ENCODE measurements at regions not wholly inside any gene's neighbourhood (a gene's known extent, or its start where the extent isn't known, plus 50 kb on each side); places are given as distances from the start of the nearest gene placed in this dataset.

GRCh38 chr4:108415389-108415788 is 205.0 kb upstream of the RPL34 start:
- Histone ChIP-seq H2AFZ (ENCODE audit: low read depth, low read length) (no peak overlapping the region), H3K9me3 (replicated peaks; ENCODE audit: control insufficient read depth, insufficient read depth, low read length) (no peaks in the 10 kb centered on the region), H3K36me3 (ENCODE audit: control insufficient read depth in 2 of 2, extremely low read depth in 1 of 2, insufficient read depth in 2 of 2, low read length in 2 of 2) (no peaks in the 10 kb centered on the region), H3K4me1 (ENCODE audit: control insufficient read depth, extremely low read depth, insufficient read depth, low read length) (no peaks in the 10 kb centered on the region), H3K9ac (replicated peaks; ENCODE audit: extremely low read depth, insufficient read depth, low read length) (no peak overlapping the region), H3K4me2 (ENCODE audit: insufficient read depth, low read length) (no peak overlapping the region), H3K9me1 (replicated peaks; ENCODE audit: control insufficient read depth, extremely low read depth, insufficient read depth, low read length) (no peaks in the 10 kb centered on the region), H4K20me1 (replicated peaks; ENCODE audit: control insufficient read depth, extremely low read depth, insufficient read depth, low read length) (no peaks in the 10 kb centered on the region), H3K27me3 (ENCODE audit: control insufficient read depth in 2 of 2, insufficient read depth in 2 of 2, low read length in 2 of 2) (no peaks in the 10 kb centered on the region), H3K4me3 (replicated peaks in 1 of 3; ENCODE audit: insufficient read depth in 1 of 3, low read depth in 1 of 3, low read length in 3 of 3) (no peak overlapping the region), H3K79me2 (ENCODE audit: control insufficient read depth, insufficient read depth, low read length) (no peaks in the 10 kb centered on the region), H3K27ac (ENCODE audit: insufficient read depth, low read depth, low read length) (no peak overlapping the region)
- DNase-seq (ENCODE audit: low read depth, low spot score): no peak
- no TSS peak for BruUV-seq (replicated peaks)
- FAIRE-seq: no peak
- CTCF ChIA-PET: no interaction called here
- dilution Hi-C loops (cut with MboI; ENCODE audit: extremely low pct_ligation_motif_present, low sequenced_read_pairs): no loop called here
- POLR2A ChIA-PET: no interaction called here
- intact Hi-C loops (cut with micrococcal nuclease): no loop called here
- TF ChIP-seq FOS (IDR thresholded peaks at IDR 0.05; ENCODE audit: borderline replicate concordance, insufficient read depth, low read length) (no peak), MYC (IDR thresholded peaks at IDR 0.05; ENCODE audit: low read depth, low read length) (no peak), GATA2 (IDR thresholded peaks at IDR 0.05; ENCODE audit: insufficient read depth, insufficient read length, low read depth, low read length) (no peak), JUN (IDR thresholded peaks at IDR 0.05; ENCODE audit: borderline replicate concordance, insufficient read depth, insufficient read length, low read depth) (no peak)

GRCh38 chr4:108411836-108412235 is 208.5 kb upstream of the RPL34 start:
- no TSS peak for BruUV-seq (replicated peaks)
- CTCF ChIA-PET: interaction anchor here (1.1 kb wide), 1 partner anchor 32 kb away, joined by 4 read pairs; no protein-coding TSS in a partner anchor

More at GRCh38 chr4:108411836-108412235, 208.5 kb upstream of the RPL34 start:
- POLR2A ChIA-PET: no interaction called here
- dilution Hi-C loops (cut with MboI; ENCODE audit: extremely low pct_ligation_motif_present, low sequenced_read_pairs): no loop called here
- no peak for FAIRE-seq
- Histone ChIP-seq H3K27me3 (ENCODE audit: control insufficient read depth in 2 of 2, insufficient read depth in 2 of 2, low read length in 2 of 2) (no peaks in the 10 kb centered on the region), H3K9ac (replicated peaks; ENCODE audit: extremely low read depth, insufficient read depth, low read length) (no peak overlapping the region), H3K27ac (ENCODE audit: insufficient read depth, low read depth, low read length) (no peak overlapping the region), H2AFZ (ENCODE audit: low read depth, low read length) (no peak overlapping the region), H3K9me1 (replicated peaks; ENCODE audit: control insufficient read depth, extremely low read depth, insufficient read depth, low read length) (no peaks in the 10 kb centered on the region), H4K20me1 (replicated peaks; ENCODE audit: control insufficient read depth, extremely low read depth, insufficient read depth, low read length) (no peaks in the 10 kb centered on the region), H3K4me3 (replicated peaks in 1 of 3; ENCODE audit: insufficient read depth in 1 of 3, low read depth in 1 of 3, low read length in 3 of 3) (no peak overlapping the region), H3K4me2 (ENCODE audit: insufficient read depth, low read length) (no peak overlapping the region), H3K79me2 (ENCODE audit: control insufficient read depth, insufficient read depth, low read length) (no peaks in the 10 kb centered on the region), H3K36me3 (ENCODE audit: control insufficient read depth in 2 of 2, extremely low read depth in 1 of 2, insufficient read depth in 2 of 2, low read length in 2 of 2) (no peaks in the 10 kb centered on the region), H3K4me1 (ENCODE audit: control insufficient read depth, extremely low read depth, insufficient read depth, low read length) (no peaks in the 10 kb centered on the region), H3K9me3 (replicated peaks; ENCODE audit: control insufficient read depth, insufficient read depth, low read length) (no peaks in the 10 kb centered on the region)
- TF ChIP-seq JUN (IDR thresholded peaks at IDR 0.05; ENCODE audit: borderline replicate concordance, insufficient read depth, insufficient read length, low read depth): no peak
- no peak for TF ChIP-seq POLR2AphosphoS5 (IDR thresholded peaks at IDR 0.05; ENCODE audit: insufficient read depth, low read depth, low read length)
- TF ChIP-seq EZH2 (IDR thresholded peaks at IDR 0.05; ENCODE audit: borderline replicate concordance, low read depth, low read length, severe bottlenecking): no peak
- TF ChIP-seq CTCF (IDR thresholded peaks at IDR 0.05; ENCODE audit: extremely low read depth in 1 of 2, insufficient read depth in 1 of 2, low read depth in 1 of 2, low read length in 2 of 2): no peak
- TF ChIP-seq FOS (IDR thresholded peaks at IDR 0.05; ENCODE audit: borderline replicate concordance, insufficient read depth, low read length): no peak
- TF ChIP-seq GATA2 (IDR thresholded peaks at IDR 0.05; ENCODE audit: insufficient read depth, insufficient read length, low read depth, low read length): no peak
- TF ChIP-seq MYC (IDR thresholded peaks at IDR 0.05; ENCODE audit: low read depth, low read length): no peak
- TF ChIP-seq POLR2A (IDR thresholded peaks at IDR 0.05; ENCODE audit: low read depth, low read length): no peak
- no peak for TF ChIP-seq MAX (IDR thresholded peaks at IDR 0.05; ENCODE audit: insufficient read depth, insufficient read length)
- no peak for DNase-seq (ENCODE audit: low read depth, low spot score)
- intact Hi-C loops (cut with micrococcal nuclease): no loop called here

Data from endothelial cell of umbilical vein (primary cell).